AG20443 (cell line): ENCODE measurements at regions not wholly inside any gene's neighbourhood (a gene's known extent, or its start where the extent isn't known, plus 50 kb on each side); places are given as distances from the start of the nearest gene placed in this dataset.
"Not testable (repeated sequence)": the region's sequence is repeated elsewhere in the genome, so short reads cannot be mapped to it uniquely, and the experiment has no call there.

Source experiments
- DNase-seq: peaks from one replicate; pipeline ENCODE4 v3.0.0; 2012; ENCODE audit warnings: low spot score, mixed read lengths

GRCh38 chrX:3919668-3920423 is 206.4 kb upstream of the PRKX start:
- DNase-seq, result not testable (repeated sequence)

DNA sequence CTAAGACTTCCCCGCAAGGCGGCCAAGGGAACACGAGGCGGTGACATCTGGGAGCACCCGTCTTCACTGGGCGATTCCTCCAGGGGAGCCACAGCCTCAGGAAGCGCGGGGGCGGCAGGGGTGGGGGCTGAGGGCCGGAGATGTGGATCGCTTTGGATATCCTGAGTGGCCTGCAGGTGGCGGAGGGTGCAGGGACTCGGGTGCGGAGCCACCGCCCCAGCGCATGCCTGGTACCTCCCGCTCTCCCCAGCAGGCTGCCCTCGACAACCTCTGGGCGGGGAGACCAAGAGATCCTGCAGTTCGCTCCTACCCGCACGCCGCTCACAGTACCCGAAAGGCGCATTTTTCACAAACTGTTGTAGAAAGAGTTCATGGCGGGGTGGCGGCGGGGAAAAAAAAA is 201.4 kb upstream of the PRKX start:
- not testable (repeated sequence) for DNase-seq

GRCh38 chrX:3914059-3914458 is 200.6 kb upstream of the PRKX start:
- DNase-seq, result not testable (repeated sequence)

GRCh38 chrX:3911012-3911411 is 197.6 kb upstream of the PRKX start:
- not testable (repeated sequence) for DNase-seq

DNA sequence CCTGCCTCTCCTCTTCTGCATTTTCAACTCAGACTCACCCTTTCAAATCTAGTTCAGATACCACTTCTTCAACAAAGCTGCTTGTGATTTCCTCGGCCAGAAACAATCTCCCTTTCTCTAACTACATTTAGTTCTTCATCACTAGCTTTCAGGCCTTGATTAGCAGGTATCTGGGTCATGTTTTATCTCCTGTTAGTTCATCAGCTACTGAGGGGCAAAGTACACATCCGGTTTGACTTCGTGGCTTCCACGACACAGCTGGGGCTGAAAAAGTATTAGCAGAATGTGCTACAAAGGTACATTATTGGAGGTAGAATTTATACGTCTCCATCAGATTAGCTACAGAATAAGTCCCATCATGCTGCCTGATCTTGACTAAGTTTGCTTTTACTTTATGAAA is 197.2 kb upstream of the PRKX start:
- not testable (repeated sequence) for DNase-seq

DNA sequence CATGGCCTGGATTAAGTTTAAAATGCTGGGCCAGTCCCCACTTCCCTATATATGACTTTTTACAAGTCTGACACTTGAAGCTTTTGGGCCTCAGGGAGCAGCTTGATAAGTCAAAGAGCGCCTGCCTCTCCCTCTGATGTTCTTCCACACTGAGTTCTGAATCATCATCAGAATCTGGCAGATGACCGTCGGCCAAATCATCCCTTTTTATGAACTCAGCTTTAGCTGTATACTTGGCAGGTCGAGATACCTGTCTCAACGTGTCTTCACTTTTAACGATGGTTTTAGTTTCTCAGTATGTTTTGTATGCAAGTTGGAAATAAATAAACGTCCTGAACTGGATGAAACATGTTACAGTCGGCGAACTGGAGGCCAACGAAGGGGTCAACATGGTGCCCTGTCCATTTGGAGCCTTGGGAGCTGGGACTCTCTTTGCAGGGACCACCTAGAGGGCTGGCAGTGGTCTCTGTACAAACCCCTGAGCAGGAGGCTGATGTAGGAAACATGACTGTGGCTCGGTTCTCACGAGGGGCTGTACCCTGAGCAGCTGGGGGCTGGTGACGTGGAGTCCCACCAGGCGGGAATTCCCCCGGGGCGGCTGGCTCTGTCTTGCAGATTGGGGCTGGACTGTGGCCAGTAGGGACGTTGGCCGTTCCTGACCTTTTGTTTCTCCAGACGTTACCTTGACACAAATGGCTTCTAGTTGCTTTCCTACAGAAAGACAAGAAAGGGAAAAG is 192.2 kb upstream of the PRKX start:
- DNase-seq, result not testable (repeated sequence)

- not testable (repeated sequence) for DNase-seq
These were observed 188.8 kb upstream of the PRKX start for GRCh38 chrX:3902222-3902621.

DNA sequence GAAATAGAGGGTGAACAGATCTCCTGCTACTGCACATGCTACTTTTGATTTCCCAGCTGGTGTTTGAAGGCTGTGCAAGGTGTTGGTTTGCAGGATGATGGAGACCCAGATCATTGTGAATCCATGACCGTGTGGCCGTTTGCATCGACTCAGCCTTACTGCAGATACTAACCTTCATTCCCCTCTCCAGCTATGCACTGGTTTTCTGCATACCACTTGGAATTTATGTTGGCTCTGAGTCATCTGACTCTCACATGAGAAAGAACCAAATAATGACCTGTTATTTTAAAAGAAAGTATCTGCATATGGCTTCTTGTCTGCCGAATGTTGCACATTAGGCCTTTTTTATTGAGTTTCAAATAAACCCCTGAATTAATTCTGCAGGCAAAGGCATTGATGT is 183.3 kb upstream of the PRKX start:
- not testable (repeated sequence) for DNase-seq

- not testable (repeated sequence) for DNase-seq
These were observed 169.1 kb upstream of the PRKX start for GRCh38 chrX:3882553-3882920.

GRCh38 chrX:3881898-3882552 is 168.6 kb upstream of the PRKX start:
- DNase-seq, result not testable (repeated sequence)

- not testable (repeated sequence) for DNase-seq
These were observed 167.9 kb upstream of the PRKX start for GRCh38 chrX:3881255-3881895.

- not testable (repeated sequence) for DNase-seq
These were observed 162.9 kb upstream of the PRKX start for GRCh38 chrX:3876393-3876792.

GRCh38 chrX:3875638-3876037 is 162.2 kb upstream of the PRKX start:
- DNase-seq, result not testable (repeated sequence)

GRCh38 chrX:3872226-3872879 is 158.9 kb upstream of the PRKX start:
- DNase-seq, result not testable (repeated sequence)

DNA sequence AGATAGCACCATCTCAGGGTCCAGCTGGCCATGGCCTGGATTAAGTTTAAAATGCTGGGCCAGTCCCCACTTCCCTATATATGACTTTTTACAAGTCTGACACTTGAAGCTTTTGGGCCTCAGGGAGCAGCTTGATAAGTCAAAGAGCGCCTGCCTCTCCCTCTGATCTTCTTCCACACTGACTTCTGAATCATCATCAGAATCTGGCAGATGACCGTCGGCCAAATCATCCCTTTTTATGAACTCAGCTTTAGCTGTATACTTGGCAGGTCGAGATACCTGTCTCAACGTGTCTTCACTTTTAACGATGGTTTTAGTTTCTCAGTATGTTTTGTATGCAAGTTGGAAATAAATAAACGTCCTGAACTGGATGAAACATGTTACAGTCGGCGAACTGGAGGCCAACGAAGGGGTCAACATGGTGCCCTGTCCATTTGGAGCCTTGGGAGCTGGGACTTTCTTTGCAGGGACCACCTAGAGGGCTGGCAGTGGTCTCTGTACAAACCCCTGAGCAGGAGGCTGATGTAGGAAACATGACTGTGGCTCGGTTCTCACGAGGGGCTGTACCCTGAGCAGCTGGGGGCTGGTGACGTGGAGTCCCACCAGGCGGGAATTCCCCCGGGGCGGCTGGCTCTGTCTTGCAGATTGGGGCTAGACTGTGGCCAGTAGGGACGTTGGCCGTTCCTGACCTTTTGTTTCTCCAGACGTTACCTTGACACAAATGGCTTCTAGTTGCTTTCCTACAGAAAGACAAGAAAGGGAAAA is 153.8 kb upstream of the PRKX start:
- DNase-seq, result not testable (repeated sequence)

GRCh38 chrX:3858332-3858731 is 144.9 kb upstream of the PRKX start:
- DNase-seq, result not testable (repeated sequence)

DNA sequence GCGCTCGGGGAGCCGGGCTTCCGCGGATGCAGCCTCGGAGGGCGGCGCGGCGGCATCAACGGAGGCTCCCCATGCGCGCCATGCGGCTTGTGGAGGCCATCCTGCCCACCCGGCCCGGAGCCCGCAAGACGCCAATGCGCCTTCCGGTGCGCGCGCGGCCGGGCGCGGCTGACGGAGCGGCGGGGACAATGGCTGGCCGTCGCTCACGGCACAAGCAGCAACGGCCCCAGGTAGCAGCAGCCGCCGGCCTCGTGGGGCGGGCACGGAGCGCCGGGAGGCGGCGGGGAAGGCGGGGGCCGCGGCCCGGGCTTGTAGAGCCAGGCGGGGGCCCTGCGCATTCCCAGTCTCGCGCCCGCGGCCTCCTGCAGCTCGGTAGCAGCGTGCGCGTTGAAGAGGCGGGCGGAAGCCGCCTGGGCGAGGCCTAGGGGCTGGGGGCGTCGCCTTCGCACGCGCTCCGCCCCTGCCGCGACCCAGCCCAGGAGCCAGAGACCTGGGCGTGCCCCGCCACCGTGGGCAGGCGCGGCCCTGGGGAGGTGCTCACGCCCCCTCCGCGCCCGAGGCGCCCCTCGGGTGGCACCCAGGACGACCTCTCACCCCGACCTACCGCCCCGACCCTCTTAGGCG is 130.2 kb upstream of the PRKX start:
- DNase-seq, result not testable (repeated sequence)

- DNase-seq, result not testable (repeated sequence)
These were observed 129.5 kb upstream of the PRKX start for GRCh38 chrX:3842822-3843521.

DNA sequence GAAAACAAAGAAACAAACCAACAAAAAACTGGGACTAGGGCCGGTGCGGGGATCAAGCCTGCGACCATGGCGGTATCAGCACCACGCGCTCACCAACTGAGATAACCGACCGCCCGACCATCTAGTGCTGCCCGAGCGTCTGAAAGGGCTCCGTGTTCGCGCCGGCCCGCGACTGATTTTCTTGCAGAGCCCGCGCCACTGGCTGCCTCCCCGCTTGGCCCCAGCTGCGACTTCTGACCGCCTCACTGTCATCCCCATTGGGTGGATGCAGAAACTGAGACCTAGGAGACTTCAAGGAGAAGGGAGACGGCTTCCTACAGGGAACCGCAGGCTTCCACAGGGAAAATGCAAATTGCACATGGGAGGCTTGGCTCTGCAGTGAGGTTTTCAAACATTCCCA is 125.3 kb upstream of the PRKX start:
- DNase-seq, result not testable (repeated sequence)
